Lung (tissue), 11 donors: ENCODE measurements at regions not wholly inside any gene's neighbourhood (a gene's known extent, or its start where the extent isn't known, plus 50 kb on each side); places are given as distances from the start of the nearest gene placed in this dataset.

Experiments used
- ATAC-seq: fragments of 200-7000 bp; cut with Tn5 transposase; one replicate; pipeline ENCODE4 v1.9.1; 2020; ENCODE audit warnings: moderate number of reproducible peaks; ENCODE audit not compliant: insufficient read depth, low FRiP score
- DNase-seq, 3 donors: peaks; one replicate each; pipeline ENCODE4 v3.0.0-alpha.2; 2013 to 2017
- H3K27ac ChIP-seq, 2 donors: one replicate each; pipeline ENCODE4 v1.5.1; 2013; ENCODE audit warnings: mild to moderate bottlenecking in 2 of 2, moderate library complexity in 2 of 2, control low read depth in 1 of 2, inconsistent platforms in 1 of 2, low read depth in 1 of 2, low read length in 1 of 2
- H3K27me3 ChIP-seq, 3 donors: one replicate each; pipeline ENCODE4 v1.5.1; 2013; ENCODE audit warnings: low read length in 2 of 3; ENCODE audit not compliant: control insufficient read depth in 3 of 3, insufficient read depth in 3 of 3
- H3K36me3 ChIP-seq, 4 donors: one replicate each; pipeline ENCODE4 v1.5.1; 2013; ENCODE audit warnings: low read length in 4 of 4, mild to moderate bottlenecking in 1 of 4, moderate library complexity in 1 of 4; ENCODE audit not compliant: control insufficient read depth in 4 of 4, insufficient read depth in 4 of 4
- H3K4me1 ChIP-seq, 5 donors: one replicate each; pipeline ENCODE4 v1.5.1; 2013; ENCODE audit warnings: low read length in 5 of 5, mild to moderate bottlenecking in 2 of 5, moderate library complexity in 1 of 5; ENCODE audit not compliant: control insufficient read depth in 5 of 5, insufficient read depth in 5 of 5
- H3K4me3 ChIP-seq: one replicate; pipeline ENCODE4 v1.5.1; 2013; ENCODE audit warnings: mild to moderate bottlenecking, control low read depth, moderate library complexity
- H3K9ac ChIP-seq, 2 donors: one replicate each; pipeline ENCODE4 v1.5.1; 2013; ENCODE audit warnings: low read length in 2 of 2, control low read depth in 1 of 2; ENCODE audit not compliant: insufficient read depth in 1 of 2
- H3K9me3 ChIP-seq, 4 donors: one replicate each; pipeline ENCODE4 v1.5.1; 2013; ENCODE audit warnings: low read length in 3 of 4, mild to moderate bottlenecking in 1 of 4, moderate library complexity in 1 of 4; ENCODE audit not compliant: control insufficient read depth in 4 of 4, insufficient read depth in 3 of 4
- WGBS, 2 donors: extraction: QIAGEN DNeasy Blood & Tissue Kit; methylation state at CpG; one replicate each; pipeline ENCODE4 v1.1.7; 2013; 5-methylcytosine and 5-hydroxymethylcytosine counted together
- TF ChIP-seq, protein P1 (sequence below): IDR thresholded peaks from 2 replicates; pipeline ENCODE4 v1.5.1; 2012; ENCODE audit warnings: mild to moderate bottlenecking; ENCODE audit errors: control extremely low read depth, extremely low read depth
- donor health status: control.
- donor health status: control.
- donor health status: Bipolar disorder and iron deficiency.
- donor health status: healthy.
- donor health status: DM: yes; HTN: yes; CAD: no.

DNA sequence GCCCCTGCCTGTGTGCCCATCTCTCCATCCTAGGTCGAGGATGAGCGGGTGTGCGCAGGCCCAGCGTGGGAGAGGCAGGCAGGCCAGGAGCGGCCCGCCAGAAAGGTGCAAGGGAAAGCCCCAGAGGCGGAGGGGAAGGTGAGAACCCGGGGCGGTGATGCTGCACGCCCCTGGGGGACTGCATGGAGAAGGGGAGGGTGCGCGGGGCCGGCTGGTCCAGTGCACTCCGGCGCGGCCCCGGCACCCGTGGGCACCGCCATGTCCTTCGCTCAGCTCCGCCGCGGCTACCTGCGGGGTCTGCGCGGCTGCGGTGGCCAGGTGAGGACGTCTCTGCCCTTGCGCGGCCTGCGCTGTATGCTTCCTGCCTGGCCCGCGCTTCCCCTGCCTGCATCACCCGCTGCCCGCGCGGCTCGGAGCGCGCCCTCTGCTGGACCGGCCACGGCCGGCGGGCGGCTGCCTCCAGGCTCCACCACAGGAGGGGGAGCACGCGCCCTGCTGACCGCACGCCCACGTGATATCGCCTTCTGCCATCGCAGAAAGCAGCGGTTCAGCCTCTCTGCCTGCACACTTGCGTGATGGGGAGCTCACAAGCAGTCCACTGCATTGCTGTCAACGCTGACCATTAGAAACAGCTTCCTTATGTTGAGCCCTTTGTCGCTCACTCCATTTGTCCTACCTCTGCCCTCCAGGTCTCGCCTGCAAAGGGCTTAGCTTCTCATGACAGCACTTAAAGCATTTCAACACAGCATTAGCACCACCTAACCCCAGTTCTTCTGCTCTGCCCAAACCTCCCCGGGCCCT lies 73.9 kb downstream of the CXCL12 start:
- H3K9ac ChIP-seq = no peak overlapping the region
- H3K4me3 ChIP-seq = no peak overlapping the region
- 11 to 12% methylated on average over 48 to 58 of the region's 58 CpGs for WGBS, 2 donors

DNA sequence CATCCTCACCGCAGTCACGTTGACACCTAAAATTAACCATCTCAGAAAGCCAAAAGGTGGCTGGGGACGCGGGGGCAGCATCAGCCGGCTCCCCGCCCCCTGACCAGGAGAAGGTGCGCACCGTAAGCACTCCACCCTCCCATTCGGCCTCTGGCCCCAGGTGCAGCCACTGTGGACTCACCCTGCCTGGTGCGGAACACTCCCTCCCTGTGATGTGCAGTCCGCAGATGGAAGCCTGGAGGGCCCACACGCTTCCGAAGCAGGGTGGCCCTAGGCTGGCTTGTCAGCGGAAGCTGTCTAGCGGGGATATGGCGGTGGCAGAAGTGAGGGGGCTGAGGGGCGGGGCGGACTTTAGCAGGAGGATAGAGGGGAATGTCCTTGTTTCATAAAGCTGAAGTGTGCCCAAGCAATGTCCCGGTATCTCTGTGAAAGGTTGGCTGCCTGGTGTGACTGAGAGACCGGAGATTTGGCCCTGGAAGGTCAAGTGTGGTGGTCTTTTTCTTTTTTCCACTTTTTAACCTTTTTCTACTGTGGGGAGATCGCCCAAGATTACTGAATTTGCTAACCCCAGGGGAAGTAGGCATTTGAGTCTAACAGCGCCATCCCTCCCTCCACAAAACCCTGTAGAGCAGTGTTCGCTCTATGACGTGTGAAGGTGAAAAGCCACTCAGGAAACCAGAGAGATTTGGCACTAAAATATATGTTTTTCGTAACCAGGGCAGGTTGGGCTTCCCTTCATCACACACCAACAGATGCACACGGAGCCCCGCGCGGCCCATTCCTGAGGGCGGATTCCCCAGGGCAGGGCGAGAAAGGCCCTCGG lies 74.7 kb downstream of the CXCL12 start:
- no peak for DNase-seq
- WGBS, 2 donors = 90 to 91% methylated on average over 32 of the region's 32 CpGs
- TF ChIP-seq, protein P1, sequence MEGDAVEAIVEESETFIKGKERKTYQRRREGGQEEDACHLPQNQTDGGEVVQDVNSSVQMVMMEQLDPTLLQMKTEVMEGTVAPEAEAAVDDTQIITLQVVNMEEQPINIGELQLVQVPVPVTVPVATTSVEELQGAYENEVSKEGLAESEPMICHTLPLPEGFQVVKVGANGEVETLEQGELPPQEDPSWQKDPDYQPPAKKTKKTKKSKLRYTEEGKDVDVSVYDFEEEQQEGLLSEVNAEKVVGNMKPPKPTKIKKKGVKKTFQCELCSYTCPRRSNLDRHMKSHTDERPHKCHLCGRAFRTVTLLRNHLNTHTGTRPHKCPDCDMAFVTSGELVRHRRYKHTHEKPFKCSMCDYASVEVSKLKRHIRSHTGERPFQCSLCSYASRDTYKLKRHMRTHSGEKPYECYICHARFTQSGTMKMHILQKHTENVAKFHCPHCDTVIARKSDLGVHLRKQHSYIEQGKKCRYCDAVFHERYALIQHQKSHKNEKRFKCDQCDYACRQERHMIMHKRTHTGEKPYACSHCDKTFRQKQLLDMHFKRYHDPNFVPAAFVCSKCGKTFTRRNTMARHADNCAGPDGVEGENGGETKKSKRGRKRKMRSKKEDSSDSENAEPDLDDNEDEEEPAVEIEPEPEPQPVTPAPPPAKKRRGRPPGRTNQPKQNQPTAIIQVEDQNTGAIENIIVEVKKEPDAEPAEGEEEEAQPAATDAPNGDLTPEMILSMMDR = no peak
- no peak for ATAC-seq
- Histone ChIP-seq H3K4me1 (peaks cover 0 to 25% (median 6%) of the 10 kb centered on the region in 5 donors), H3K4me3 (no peak overlapping the region), H3K9ac (no peak overlapping the region), H3K36me3 (no peaks in the 10 kb centered on the region), H3K27ac (no peak overlapping the region), H3K9me3 (no peaks in the 10 kb centered on the region), H3K27me3 (no peaks in the 10 kb centered on the region)

More for the DNA sequence above, 73.9 kb downstream of the CXCL12 start:
- Histone ChIP-seq H3K27ac (peak overlapping the region in 1 of 2 donors; percentile 28), H3K36me3 (no peaks in the 10 kb centered on the region), H3K9me3 (no peaks in the 10 kb centered on the region), H3K27me3 (no peaks in the 10 kb centered on the region), H3K4me1 (peaks cover 0 to 25% (median 6%) of the 10 kb centered on the region in 5 donors)
- DNase-seq (peak; percentile 89 to 95 (median 94)), ATAC-seq (peak; percentile 95)
- TF ChIP-seq, protein P1 = peak; percentile 88

DNA sequence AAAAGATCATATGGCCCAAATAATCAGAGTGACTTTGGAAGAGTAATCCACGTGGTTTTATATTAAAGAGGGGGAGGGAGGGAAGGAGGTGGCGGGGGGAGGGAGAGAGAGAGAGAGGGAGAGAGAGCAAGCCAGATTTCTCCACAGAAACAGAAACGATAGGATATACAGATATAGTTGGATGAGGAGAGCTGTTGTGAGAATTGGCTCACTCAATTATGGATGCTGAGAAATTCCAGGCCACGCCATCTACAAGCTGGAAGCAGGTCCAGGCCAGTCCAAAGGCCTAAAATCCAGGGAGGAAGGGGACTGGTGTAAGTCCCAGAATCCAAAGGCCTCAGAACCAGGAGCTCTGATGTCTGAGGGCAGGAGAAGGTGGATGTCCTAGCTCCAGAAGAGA lies 75.5 kb downstream of the CXCL12 start:
- DNase-seq (peak in 1 of 3 donors; percentile 56), ATAC-seq (no peak)
- no peak overlapping the region for H3K4me3 ChIP-seq
- TF ChIP-seq, protein P1 = no peak
- no peaks in the 10 kb centered on the region for H3K27me3 ChIP-seq
- H3K9ac ChIP-seq = no peak overlapping the region
- peaks cover 0 to 25% (median 6%) of the 10 kb centered on the region in 5 donors for H3K4me1 ChIP-seq
- 62 to 76% methylated on average over 4 of the region's 4 CpGs for WGBS, 2 donors
- no peak overlapping the region for H3K27ac ChIP-seq
- H3K9me3 ChIP-seq = no peaks in the 10 kb centered on the region
- H3K36me3 ChIP-seq = no peaks in the 10 kb centered on the region
